ENCODE measurements at regions not wholly inside any gene's neighbourhood (a gene's known extent, or its start where the extent isn't known, plus 50 kb on each side); places are given as distances from the start of the nearest gene placed in this dataset.
"Not testable (repeated sequence)": the region's sequence is repeated elsewhere in the genome, so short reads cannot be mapped to it uniquely, and the experiment has no call there.

DNA sequence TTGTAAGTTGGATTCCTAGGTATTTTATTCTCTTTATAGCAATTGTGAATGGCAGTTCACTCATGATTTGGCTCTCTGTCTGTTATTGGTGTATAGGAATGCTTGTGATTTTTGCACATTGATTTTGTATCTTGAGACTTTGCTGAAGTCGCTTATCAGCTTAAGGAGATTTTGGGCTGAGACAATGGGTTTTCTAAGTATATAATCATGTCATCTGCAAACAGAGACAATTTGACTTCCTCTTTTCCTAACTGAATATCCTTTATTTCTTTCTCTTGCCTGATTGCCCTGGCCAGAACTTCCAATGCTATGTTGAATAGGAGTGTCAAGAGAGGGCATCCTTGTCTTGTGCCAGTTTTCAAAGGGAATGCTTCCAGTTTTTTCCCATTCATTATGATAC lies 464.8 kb downstream of the XYLT1 start:
- TF ChIP-seq CTCF, POLR2A (IDR thresholded peaks at IDR 0.05): not testable (repeated sequence)
